GM12874 (cell line): ENCODE measurements at regions not wholly inside any gene's neighbourhood (a gene's known extent, or its start where the extent isn't known, plus 50 kb on each side); places are given as distances from the start of the nearest gene placed in this dataset.

ENCODE experiments used
- CTCF ChIP-seq: IDR thresholded peaks from 2 replicates; pipeline ENCODE4 v1.5.1; 2011; ENCODE audit warnings: low read depth, mild to moderate bottlenecking, control low read depth, low read length, moderate library complexity; ENCODE audit not compliant: insufficient read depth

GRCh38 chr5:112532654-112533360 lies 113.7 kb upstream of the EPB41L4A start:
- no peak for TF ChIP-seq CTCF

GRCh38 chr5:112533362-112533761 lies 114.3 kb upstream of the EPB41L4A start:
- TF ChIP-seq CTCF = no peak

- TF ChIP-seq CTCF = no peak
Measured at GRCh38 chr5:112534067-112534583, 115.0 kb upstream of the EPB41L4A start.

GRCh38 chr5:112534611-112535255 lies 115.7 kb upstream of the EPB41L4A start:
- no peak for TF ChIP-seq CTCF

- TF ChIP-seq CTCF = no peak
Measured at GRCh38 chr5:112535356-112535755, 116.3 kb upstream of the EPB41L4A start.

- no peak for TF ChIP-seq CTCF
Measured at GRCh38 chr5:112546946-112547592, 128.0 kb upstream of the EPB41L4A start.

GRCh38 chr5:112548246-112548881 lies 129.3 kb upstream of the EPB41L4A start:
- no peak for TF ChIP-seq CTCF
